HG02885 (cell line): ENCODE measurements at regions not wholly inside any gene's neighbourhood (a gene's known extent, or its start where the extent isn't known, plus 50 kb on each side); places are given as distances from the start of the nearest gene placed in this dataset.
"Not testable (repeated sequence)": the region's sequence is repeated elsewhere in the genome, so short reads cannot be mapped to it uniquely, and the experiment has no call there.

ENCODE experiments used
- ATAC-seq: cut with Tn5 transposase; IDR thresholded peaks from one replicate; pipeline ENCODE4 v1.9.1; 2021; ENCODE audit warnings: mild to moderate bottlenecking; ENCODE audit not compliant: unreplicated experiment, poor library complexity

- ATAC-seq, result no peak
Measured at GRCh38 chr9:30410273-30410672, 1974.2 kb upstream of the ACO1 start.

DNA sequence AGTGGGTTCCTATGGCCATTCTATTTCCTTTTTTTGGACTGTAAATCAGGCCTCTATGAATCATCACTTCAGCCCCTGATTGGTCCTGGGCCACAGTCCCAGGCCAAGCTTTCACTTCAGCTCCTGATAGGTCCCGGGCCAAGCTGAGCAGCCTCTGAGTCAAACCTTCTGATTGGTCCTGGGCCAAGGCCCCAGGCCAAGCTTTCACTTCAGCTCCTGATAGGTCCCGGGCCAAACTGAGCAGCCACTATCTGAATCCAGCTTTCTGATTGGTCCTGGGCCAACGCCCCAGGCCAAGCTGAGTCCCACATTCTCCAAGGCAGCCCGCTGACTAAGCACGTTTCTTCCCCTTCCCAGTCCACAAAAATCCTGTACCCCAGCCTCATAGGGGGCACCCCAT is 1972.9 kb upstream of the ACO1 start:
- ATAC-seq, result no peak

DNA sequence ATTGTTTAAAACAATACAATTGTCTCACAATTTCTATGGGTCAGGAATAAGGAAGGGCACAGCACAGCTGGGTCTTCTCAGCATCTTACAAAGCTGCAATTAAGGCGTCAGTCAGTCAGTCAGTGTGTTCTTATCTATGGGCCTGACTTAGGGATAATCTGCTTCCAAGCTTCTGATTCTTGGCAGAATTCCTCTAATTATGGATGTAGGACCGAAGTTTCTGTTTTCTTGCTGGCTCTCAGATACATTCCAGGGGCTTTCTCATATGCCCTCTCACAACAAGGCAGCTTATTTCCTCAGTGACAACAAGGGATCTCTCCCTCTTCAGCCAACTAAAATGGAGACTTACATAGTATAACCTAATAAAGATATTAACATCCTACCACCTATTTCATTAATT is 1925.3 kb upstream of the ACO1 start:
- no peak for ATAC-seq

GRCh38 chr9:30476826-30477225 is 1907.6 kb upstream of the ACO1 start:
- ATAC-seq, result no peak

- ATAC-seq, result no peak
Measured at GRCh38 chr9:30478684-30479083, 1905.8 kb upstream of the ACO1 start.

DNA sequence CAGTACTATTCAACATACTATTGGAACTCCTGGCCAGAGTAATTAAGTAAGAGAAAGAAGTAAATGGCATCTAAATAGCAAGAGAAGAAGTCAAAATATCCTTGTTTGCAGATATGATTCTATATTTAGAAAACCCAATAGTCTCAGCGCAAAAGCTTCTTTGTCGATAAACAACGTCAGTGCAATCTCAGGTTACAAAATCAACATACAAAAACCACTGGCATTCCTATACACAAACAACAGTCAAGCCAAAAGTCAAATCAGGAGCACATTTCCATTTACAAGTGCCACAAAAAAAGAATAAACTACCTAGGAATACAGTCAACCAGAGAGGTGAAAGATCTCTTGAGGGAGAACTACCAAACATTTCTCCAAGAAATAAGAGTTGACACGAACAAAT is 1901.9 kb upstream of the ACO1 start:
- ATAC-seq, result no peak

DNA sequence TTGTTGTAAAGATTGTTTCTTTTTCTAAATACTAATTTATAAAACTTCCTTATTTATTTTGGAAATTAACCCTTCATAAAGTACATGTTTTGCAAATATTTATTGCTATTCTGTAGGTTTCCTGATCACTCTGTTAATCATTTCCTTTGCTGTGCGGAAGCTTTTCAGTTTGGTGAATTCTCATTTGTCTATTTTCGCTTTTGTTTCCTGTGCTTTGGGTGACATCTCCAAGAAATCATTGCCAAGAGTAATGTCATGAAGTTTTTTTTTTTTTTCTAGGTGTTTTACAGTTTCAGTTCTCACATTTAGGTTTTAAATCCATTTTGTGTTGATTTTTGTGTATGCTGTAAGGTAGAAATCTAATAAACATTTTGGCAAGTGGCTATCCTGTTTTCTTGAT is 1899.8 kb upstream of the ACO1 start:
- no peak for ATAC-seq

DNA sequence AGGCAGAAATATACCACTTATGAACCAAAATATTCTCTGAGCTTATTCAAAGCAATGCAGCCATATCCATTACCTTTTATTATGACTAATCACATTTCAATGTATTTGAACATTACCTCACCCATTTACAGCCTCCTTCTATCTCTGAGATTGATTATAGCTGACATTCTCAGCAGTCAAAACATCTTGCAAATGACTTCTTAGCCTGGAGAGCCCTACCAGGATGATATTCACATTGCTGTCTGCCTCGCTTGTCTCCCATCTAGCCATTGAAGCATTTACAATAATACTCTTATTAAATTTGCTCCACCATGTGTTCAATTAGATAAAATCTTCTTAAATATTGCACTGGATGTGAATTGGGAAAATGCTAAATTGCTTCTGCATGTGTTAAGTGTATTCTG is 1879.9 kb upstream of the ACO1 start:
- no peak for ATAC-seq

GRCh38 chr9:30505311-30505710 is 1879.1 kb upstream of the ACO1 start:
- ATAC-seq, result no peak

DNA sequence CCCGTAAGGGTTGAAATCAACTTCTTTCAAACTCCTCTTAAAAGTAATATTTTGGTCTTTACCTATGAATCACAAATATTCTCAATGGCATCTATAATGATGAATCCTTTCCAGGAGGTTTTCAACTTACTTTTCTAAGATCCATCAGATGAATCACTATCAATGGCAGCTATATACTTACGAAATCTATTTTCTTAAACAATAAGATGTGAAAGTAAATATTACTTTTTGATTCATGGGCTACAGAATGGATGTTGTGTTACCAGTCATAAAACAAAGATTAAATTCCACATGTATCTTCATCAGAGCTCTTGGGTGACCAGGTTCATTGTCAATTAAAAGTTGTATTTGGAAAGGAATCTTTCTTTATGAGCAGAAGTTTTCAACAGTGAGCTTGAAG is 1877.7 kb upstream of the ACO1 start:
- ATAC-seq, result no peak

DNA sequence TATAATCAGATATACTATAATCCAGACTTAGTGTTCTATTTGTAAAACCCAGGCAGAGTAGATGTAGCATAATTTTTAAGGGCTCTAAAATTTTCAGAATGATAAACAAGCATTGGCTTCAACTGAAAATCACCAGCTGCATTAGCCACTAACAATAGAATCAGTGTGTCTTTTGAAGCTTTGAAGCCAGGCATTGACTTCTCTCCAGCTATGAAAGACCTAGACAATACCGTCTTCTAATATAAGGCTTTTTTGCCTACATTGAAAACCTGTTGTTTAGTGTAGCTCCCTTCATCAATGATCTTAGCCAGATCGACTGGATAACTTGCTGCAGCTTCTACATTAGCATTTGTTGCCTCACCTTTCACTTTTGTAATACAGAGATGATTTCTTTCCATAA is 1877.3 kb upstream of the ACO1 start:
- no peak for ATAC-seq

DNA sequence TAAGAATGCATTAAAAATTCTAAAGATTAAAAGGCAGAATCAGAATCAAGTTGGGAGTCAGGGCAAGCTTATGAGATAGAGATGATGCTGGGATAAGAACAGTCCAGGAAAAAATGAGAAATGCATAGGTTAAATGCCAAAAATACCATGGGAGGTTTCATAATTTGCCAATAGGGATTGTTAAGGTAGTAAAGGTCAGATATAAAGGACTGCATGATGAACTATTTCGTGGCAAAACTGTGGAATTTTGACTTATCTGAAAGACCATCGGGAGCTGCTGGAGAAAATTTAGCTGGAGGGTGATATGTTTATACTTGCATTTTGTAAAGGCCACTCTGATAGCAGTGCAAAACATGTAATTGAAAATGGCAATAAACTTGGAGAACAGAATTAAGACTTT is 1872.8 kb upstream of the ACO1 start:
- ATAC-seq, result no peak

GRCh38 chr9:30519166-30519565 is 1865.3 kb upstream of the ACO1 start:
- no peak for ATAC-seq

- no peak for ATAC-seq
Measured at GRCh38 chr9:30519756-30520155, 1864.7 kb upstream of the ACO1 start.

DNA sequence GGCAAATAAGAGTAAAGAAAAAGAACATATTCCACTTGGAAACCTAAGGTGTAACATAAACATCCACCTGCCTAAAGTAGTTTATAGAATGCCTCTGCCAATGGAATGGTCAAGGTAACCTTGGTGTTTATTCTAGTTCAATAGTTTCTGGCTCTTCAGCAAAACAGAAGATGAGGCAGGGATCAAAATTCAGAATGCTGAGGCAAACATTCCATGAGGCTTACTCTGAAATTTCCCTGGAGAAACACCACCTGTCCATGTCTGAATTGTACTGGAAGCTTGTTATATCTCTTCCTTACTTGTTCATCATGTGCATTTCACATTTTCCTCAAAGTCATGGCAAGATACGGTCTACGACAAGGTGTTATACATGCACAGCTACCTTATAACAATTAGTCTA is 1862.4 kb upstream of the ACO1 start:
- no peak for ATAC-seq

GRCh38 chr9:30522486-30522885 is 1862.0 kb upstream of the ACO1 start:
- no peak for ATAC-seq

- no peak for ATAC-seq
Measured at GRCh38 chr9:30524311-30524710, 1860.1 kb upstream of the ACO1 start.

GRCh38 chr9:30534455-30534854 is 1850.0 kb upstream of the ACO1 start:
- no peak for ATAC-seq

DNA sequence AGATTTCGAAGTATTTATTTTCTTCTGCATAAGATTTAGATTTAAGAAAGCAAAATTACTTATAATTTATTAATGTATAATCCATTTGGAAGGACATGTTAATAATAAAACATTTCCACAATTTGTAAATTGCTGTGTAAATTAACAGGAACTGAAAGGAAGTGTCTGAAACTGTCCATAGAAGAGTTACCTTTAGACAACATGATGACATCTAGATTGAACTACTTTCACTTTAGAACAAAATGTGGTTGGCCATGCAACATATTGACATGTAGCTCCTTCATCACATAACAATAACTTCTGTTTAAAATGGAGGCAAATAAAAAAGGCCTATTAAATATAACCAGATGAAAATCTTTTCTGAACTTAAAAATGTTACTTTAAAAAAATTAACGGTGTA is 1849.5 kb upstream of the ACO1 start:
- ATAC-seq, result no peak

- ATAC-seq, result no peak
Measured at GRCh38 chr9:30536494-30536893, 1847.9 kb upstream of the ACO1 start.

DNA sequence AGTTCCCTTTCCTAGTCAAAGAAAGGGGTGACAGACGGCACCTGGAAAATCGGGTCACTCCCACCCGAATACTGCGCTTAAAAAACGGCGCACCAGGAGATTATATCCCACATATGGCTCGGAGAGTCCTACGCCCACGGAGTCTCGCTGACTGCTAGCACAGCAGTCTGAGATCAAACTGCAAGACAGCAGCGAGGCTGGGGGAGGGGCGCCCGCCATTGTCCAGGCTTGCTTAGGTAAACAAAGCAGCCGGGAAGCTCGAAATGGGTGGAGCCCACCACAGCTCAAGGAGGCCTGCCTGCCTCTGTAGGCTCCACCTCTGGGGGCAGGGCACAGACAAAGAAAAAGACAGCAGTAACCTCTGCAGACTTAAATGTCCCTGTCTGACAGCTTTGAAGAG is 1844.7 kb upstream of the ACO1 start:
- not testable (repeated sequence) for ATAC-seq

- no peak for ATAC-seq
Measured at GRCh38 chr9:30574355-30575151, 1809.9 kb upstream of the ACO1 start.

- ATAC-seq, result no peak
Measured at GRCh38 chr9:30575218-30575617, 1809.2 kb upstream of the ACO1 start.
